Vagina (tissue), 2 donors: ENCODE measurements at regions not wholly inside any gene's neighbourhood (a gene's known extent, or its start where the extent isn't known, plus 50 kb on each side); places are given as distances from the start of the nearest gene placed in this dataset.

Source experiments
- DNase-seq, 2 donors: peaks; one replicate each; pipeline ENCODE4 v3.0.0-alpha.2; 2017; ENCODE audit errors: extremely low spot score in 2 of 2
- H3K27ac ChIP-seq: fragments of 200-600 bp; sonication (generic); one replicate; pipeline ENCODE4 v1.5.1; 2019
- H3K27me3 ChIP-seq: fragments of 200-600 bp; sonication (generic); one replicate; pipeline ENCODE4 v1.5.1; 2019
- H3K36me3 ChIP-seq, 2 donors: fragments of 200-600 bp; sonication (generic); one replicate each; pipeline ENCODE4 v1.5.1; 2017 to 2019
- H3K4me1 ChIP-seq: fragments of 200-600 bp; sonication (generic); one replicate; pipeline ENCODE4 v1.5.1; 2019
- H3K4me3 ChIP-seq, 2 donors: fragments of 200-600 bp; sonication (generic); 1 replicate in 1 of 2; 2 replicates in 1 of 2; pipeline ENCODE4 v1.5.1; 2016 to 2019
- H3K9me3 ChIP-seq: fragments of 200-600 bp; sonication (generic); one replicate; pipeline ENCODE4 v1.5.1; 2019
- CTCF ChIP-seq, 3 experiments: fragments of 450-650 bp in 2 of 3; fragments of 200-600 bp in 1 of 3; sonication (generic) in 1 of 3; IDR thresholded peaks; one replicate each; pipeline ENCODE4 v1.5.1; 2017 to 2019; ENCODE audit warnings: antibody characterized with exemption in 3 of 3, mild to moderate bottlenecking in 2 of 3, moderate library complexity in 2 of 3
- POLR2A ChIP-seq, 2 donors: fragments of 450-650 bp; IDR thresholded peaks; one replicate each; pipeline ENCODE4 v1.6.1; 2017; ENCODE audit warnings: antibody characterized with exemption in 2 of 2, mild to moderate bottlenecking in 2 of 2, moderate library complexity in 2 of 2
- POLR2AphosphoS5 ChIP-seq, 2 donors: sonication (generic); formaldehyde crosslinking; IDR thresholded peaks; one replicate each; pipeline ENCODE4 v1.9.0; 2017; ENCODE audit warnings: antibody characterized with exemption in 2 of 2, mild to moderate bottlenecking in 2 of 2, low read depth in 1 of 2; ENCODE audit not compliant: insufficient read depth in 1 of 2
- intact Hi-C: fragments of 100-400 bp; cut with DNase I; formaldehyde crosslinking; loops from one replicate; pipeline ENCODE4 v1.15.1; 2023

GRCh38 chrX:39672405-39672804 lies 425.4 kb downstream of the BCOR start:
- H3K9me3 ChIP-seq: no peaks in the 10 kb centered on the region
- no peaks in the 10 kb centered on the region for H3K4me1 ChIP-seq
- intact Hi-C loops: no loop called here
- no peak for TF ChIP-seq POLR2AphosphoS5 (IDR thresholded peaks at IDR 0.05; ENCODE audit: insufficient read depth in 1 of 2, low read depth in 1 of 2)
- TF ChIP-seq POLR2A (IDR thresholded peaks at IDR 0.05): no peak
- no peak for TF ChIP-seq CTCF (IDR thresholded peaks at IDR 0.05)
- H3K4me3 ChIP-seq: no peak overlapping the region
- no peaks in the 10 kb centered on the region for H3K27me3 ChIP-seq
- H3K36me3 ChIP-seq: no peaks in the 10 kb centered on the region
- H3K27ac ChIP-seq: no peak overlapping the region
- no peak for DNase-seq

GRCh38 chrX:39674490-39675161 lies 423.1 kb downstream of the BCOR start:
- TF ChIP-seq CTCF (IDR thresholded peaks at IDR 0.05): no peak
- TF ChIP-seq POLR2AphosphoS5 (IDR thresholded peaks at IDR 0.05; ENCODE audit: insufficient read depth in 1 of 2, low read depth in 1 of 2): no peak
- TF ChIP-seq POLR2A (IDR thresholded peaks at IDR 0.05): no peak
- H3K36me3 ChIP-seq: no peaks in the 10 kb centered on the region

GRCh38 chrX:39675162-39675553 lies 422.6 kb downstream of the BCOR start:
- Histone ChIP-seq H3K27me3 (no peaks in the 10 kb centered on the region), H3K27ac (no peak overlapping the region), H3K36me3 (no peaks in the 10 kb centered on the region), H3K4me3 (no peak overlapping the region), H3K4me1 (no peaks in the 10 kb centered on the region), H3K9me3 (no peaks in the 10 kb centered on the region)
- DNase-seq: no peak
- no peak for TF ChIP-seq POLR2AphosphoS5 (IDR thresholded peaks at IDR 0.05; ENCODE audit: insufficient read depth in 1 of 2, low read depth in 1 of 2)
- no peak for TF ChIP-seq CTCF (IDR thresholded peaks at IDR 0.05)
- no peak for TF ChIP-seq POLR2A (IDR thresholded peaks at IDR 0.05)
- intact Hi-C loops: no loop called here

More at GRCh38 chrX:39674490-39675161, 423.1 kb downstream of the BCOR start:
- no peak overlapping the region for H3K27ac ChIP-seq
- H3K4me1 ChIP-seq: no peaks in the 10 kb centered on the region
- intact Hi-C loops: no loop called here
- H3K9me3 ChIP-seq: no peaks in the 10 kb centered on the region
- H3K27me3 ChIP-seq: no peaks in the 10 kb centered on the region
- H3K4me3 ChIP-seq: no peak overlapping the region
- DNase-seq: no peak

- no peaks in the 10 kb centered on the region for H3K4me1 ChIP-seq
- intact Hi-C loops: no loop called here
- H3K9me3 ChIP-seq: no peaks in the 10 kb centered on the region
- no peak overlapping the region for H3K4me3 ChIP-seq
- no peaks in the 10 kb centered on the region for H3K27me3 ChIP-seq
- no peak overlapping the region for H3K27ac ChIP-seq
- TF ChIP-seq POLR2AphosphoS5 (IDR thresholded peaks at IDR 0.05; ENCODE audit: insufficient read depth in 1 of 2, low read depth in 1 of 2): no peak
- TF ChIP-seq POLR2A (IDR thresholded peaks at IDR 0.05): no peak
- no peak for TF ChIP-seq CTCF (IDR thresholded peaks at IDR 0.05)
- H3K36me3 ChIP-seq: no peaks in the 10 kb centered on the region
- no peak for DNase-seq
Measured at GRCh38 chrX:39675619-39676018, 422.1 kb downstream of the BCOR start.

- Histone ChIP-seq H3K27ac (no peak overlapping the region), H3K4me3 (no peak overlapping the region), H3K36me3 (no peaks in the 10 kb centered on the region), H3K9me3 (no peaks in the 10 kb centered on the region), H3K27me3 (no peaks in the 10 kb centered on the region), H3K4me1 (no peaks in the 10 kb centered on the region)
- no peak for TF ChIP-seq CTCF (IDR thresholded peaks at IDR 0.05)
- no peak for TF ChIP-seq POLR2AphosphoS5 (IDR thresholded peaks at IDR 0.05; ENCODE audit: insufficient read depth in 1 of 2, low read depth in 1 of 2)
- TF ChIP-seq POLR2A (IDR thresholded peaks at IDR 0.05): no peak
- intact Hi-C loops: no loop called here
- DNase-seq: no peak
Measured at GRCh38 chrX:39676434-39676833, 421.3 kb downstream of the BCOR start.
